IMR-90 (cell line): ENCODE measurements at regions not wholly inside any gene's neighbourhood (a gene's known extent, or its start where the extent isn't known, plus 50 kb on each side); places are given as distances from the start of the nearest gene placed in this dataset.

Experiments used
- ATAC-seq: fragments of 200-7000 bp; cut with Tn5 transposase; 2 replicates; pipeline ENCODE4 v1.9.1; 2020; ENCODE audit warnings: low read depth, mild to moderate bottlenecking, moderate library complexity
- BruUV-seq: library from RNA; stranded (reverse); fragments of 400-500 nt; replicated peaks from 2 replicates; lab custom pipeline; 2021; lab: Mats Ljungman, UMichigan
- CTCF ChIA-PET: fragments of 300-600 bp; formaldehyde crosslinking; extraction: SDS; loops from one replicate; lab custom pipeline; 2021; ENCODE audit warnings: antibody characterized with exemption; lab: Yijun Ruan, JAX
- POLR2A ChIA-PET: fragments of 300-600 bp; sonication (Branson Sonifier 250); formaldehyde crosslinking; loops from one replicate; lab custom pipeline; 2022; ENCODE audit warnings: antibody characterized with exemption; ENCODE audit not compliant: unreplicated experiment; lab: Charles Lee
- DNase-seq: peaks from one replicate; pipeline ENCODE4 v3.0.0; 2013
- H2AFZ ChIP-seq: replicated peaks from 2 replicates; pipeline ENCODE3; 2013; ENCODE audit warnings: low read length, mild to moderate bottlenecking; ENCODE audit not compliant: poor library complexity
- H2AK5ac ChIP-seq: 2 replicates; pipeline ENCODE4 v1.6.1; 2013; ENCODE audit warnings: low read depth, low read length, inconsistent platforms
- H2AK9ac ChIP-seq: replicated peaks from 2 replicates; pipeline ENCODE3; 2013; ENCODE audit warnings: mild to moderate bottlenecking, low read depth, low read length, moderate library complexity; ENCODE audit not compliant: poor library complexity
- H2BK120ac ChIP-seq: 2 replicates; pipeline ENCODE4 v1.6.1; 2013; ENCODE audit warnings: low read depth, low read length, inconsistent platforms
- H2BK15ac ChIP-seq: 3 replicates; pipeline ENCODE4 v1.6.1; 2013; ENCODE audit warnings: low read depth, low read length, inconsistent platforms
- H2BK20ac ChIP-seq: 2 replicates; pipeline ENCODE4 v1.6.1; 2013; ENCODE audit warnings: low read depth, mild to moderate bottlenecking, inconsistent platforms, low read length, moderate library complexity
- H2BK5ac ChIP-seq: 2 replicates; pipeline ENCODE4 v1.6.1; 2013; ENCODE audit warnings: mild to moderate bottlenecking, low read depth, low read length, inconsistent platforms; ENCODE audit not compliant: poor library complexity, severe bottlenecking
- H3K14ac ChIP-seq: replicated peaks from 2 replicates; pipeline ENCODE4 v1.6.1; 2013; ENCODE audit warnings: low read depth, low read length, inconsistent platforms
- H3K18ac ChIP-seq: 2 replicates; pipeline ENCODE4 v1.6.1; 2013; ENCODE audit warnings: low read depth, low read length, control low read depth
- H3K23ac ChIP-seq: 2 replicates; pipeline ENCODE4 v1.6.1; 2013; ENCODE audit warnings: low read depth, low read length, inconsistent platforms
- H3K27ac ChIP-seq: 2 replicates; pipeline ENCODE4 v1.5.1; 2013; ENCODE audit warnings: mild to moderate bottlenecking, control low read depth, low read length; ENCODE audit not compliant: insufficient read depth
- H3K27me3 ChIP-seq: 2 replicates; pipeline ENCODE4 v1.6.1; 2013; ENCODE audit warnings: low read length; ENCODE audit not compliant: control insufficient read depth, insufficient read depth
- H3K36me3 ChIP-seq: 2 replicates; pipeline ENCODE4 v1.6.1; 2013; ENCODE audit warnings: low read length, mixed read lengths; ENCODE audit not compliant: control insufficient read depth, insufficient read depth
- H3K4ac ChIP-seq: 2 replicates; pipeline ENCODE4 v1.6.1; 2013; ENCODE audit warnings: low read depth, low read length, inconsistent platforms
- H3K4me1 ChIP-seq: 2 replicates; pipeline ENCODE4 v1.6.1; 2013; ENCODE audit warnings: low read length, mixed read lengths; ENCODE audit not compliant: control insufficient read depth, insufficient read depth
- H3K4me2 ChIP-seq: 2 replicates; pipeline ENCODE4 v1.6.1; 2013; ENCODE audit warnings: low read depth, mild to moderate bottlenecking, control low read depth, low read length, moderate library complexity
- H3K4me3 ChIP-seq: 2 replicates; pipeline ENCODE4 v1.5.1; 2013; ENCODE audit warnings: low read depth, mild to moderate bottlenecking, control low read depth, low read length, moderate library complexity; ENCODE audit not compliant: insufficient read depth
- H3K56ac ChIP-seq: 2 replicates; pipeline ENCODE4 v1.6.1; 2013; ENCODE audit warnings: low read length, inconsistent platforms; ENCODE audit not compliant: insufficient read depth; ENCODE audit errors: extremely low read depth
- H3K79me1 ChIP-seq, 2 experiments: 2 replicates each; pipeline ENCODE4 v1.6.1; 2013; ENCODE audit warnings: low read length in 2 of 2, inconsistent platforms in 1 of 2, low read depth in 1 of 2
- H3K9ac ChIP-seq: 2 replicates; pipeline ENCODE4 v1.6.1; 2013; ENCODE audit warnings: low read depth, low read length, control low read depth
- H3K9me1 ChIP-seq: 2 replicates; pipeline ENCODE4 v1.6.1; 2013; ENCODE audit warnings: low read length, inconsistent platforms; ENCODE audit not compliant: insufficient read depth
- H3K9me3 ChIP-seq: 2 replicates; pipeline ENCODE4 v1.6.1; 2013; ENCODE audit warnings: low read length; ENCODE audit not compliant: control insufficient read depth, insufficient read depth
- H4K20me1 ChIP-seq: 2 replicates; pipeline ENCODE4 v1.6.1; 2013; ENCODE audit warnings: low read length, inconsistent platforms; ENCODE audit not compliant: insufficient read depth
- H4K5ac ChIP-seq: 2 replicates; pipeline ENCODE4 v1.6.1; 2013; ENCODE audit warnings: mild to moderate bottlenecking, low read depth, low read length, control low read depth
- H4K8ac ChIP-seq, 2 experiments: 2 replicates each; pipeline ENCODE4 v1.6.1; 2013; ENCODE audit warnings: low read depth in 2 of 2, low read length in 2 of 2, control low read depth in 1 of 2, inconsistent platforms in 1 of 2
- H4K91ac ChIP-seq: 2 replicates; pipeline ENCODE4 v1.6.1; 2013; ENCODE audit warnings: low read depth, low read length, inconsistent platforms; ENCODE audit not compliant: insufficient read depth
- MAFK ChIP-seq: IDR thresholded peaks from 2 replicates; pipeline ENCODE4 v1.6.1; 2012; ENCODE audit warnings: low read depth, low read length, improper control_type of control experiment
- SMC3 ChIP-seq: fragments of 150-350 bp; IDR thresholded peaks from 2 replicates; pipeline ENCODE4 v1.6.1; 2016; ENCODE audit warnings: low read depth, mild to moderate bottlenecking, antibody characterized with exemption, low read length, moderate library complexity
- WGBS, 2 experiments: methylation state at CpG; one replicate each; pipeline versions ENCODE4 v1.1.5 to v1.1.7; 2013; ENCODE audit warnings: missing lambda C conversion rate in 2 of 2; ENCODE audit not compliant: insufficient read length in 1 of 2; ENCODE audit errors: extremely low coverage in 2 of 2; 5-methylcytosine and 5-hydroxymethylcytosine counted together
- dilution Hi-C: fragments of 300-500 bp; cut with HindIII; formaldehyde crosslinking; loops from one replicate; pipeline ENCODE4 v1.14.3; 2018; ENCODE audit warnings: low sequenced_read_pairs; ENCODE audit not compliant: unreplicated experiment
- in situ Hi-C: fragments of 300-500 bp; cut with MboI; formaldehyde crosslinking; loops from 3 replicates; pipeline ENCODE4 v1.14.3; 2019; ENCODE audit warnings: low sequenced_read_pairs, inconsistent platforms, mixed read lengths
- intact Hi-C: fragments of 100-400 bp; cut with micrococcal nuclease; formaldehyde crosslinking; loops from 2 replicates; pipeline ENCODE4 v1.10.0; 2022

DNA sequence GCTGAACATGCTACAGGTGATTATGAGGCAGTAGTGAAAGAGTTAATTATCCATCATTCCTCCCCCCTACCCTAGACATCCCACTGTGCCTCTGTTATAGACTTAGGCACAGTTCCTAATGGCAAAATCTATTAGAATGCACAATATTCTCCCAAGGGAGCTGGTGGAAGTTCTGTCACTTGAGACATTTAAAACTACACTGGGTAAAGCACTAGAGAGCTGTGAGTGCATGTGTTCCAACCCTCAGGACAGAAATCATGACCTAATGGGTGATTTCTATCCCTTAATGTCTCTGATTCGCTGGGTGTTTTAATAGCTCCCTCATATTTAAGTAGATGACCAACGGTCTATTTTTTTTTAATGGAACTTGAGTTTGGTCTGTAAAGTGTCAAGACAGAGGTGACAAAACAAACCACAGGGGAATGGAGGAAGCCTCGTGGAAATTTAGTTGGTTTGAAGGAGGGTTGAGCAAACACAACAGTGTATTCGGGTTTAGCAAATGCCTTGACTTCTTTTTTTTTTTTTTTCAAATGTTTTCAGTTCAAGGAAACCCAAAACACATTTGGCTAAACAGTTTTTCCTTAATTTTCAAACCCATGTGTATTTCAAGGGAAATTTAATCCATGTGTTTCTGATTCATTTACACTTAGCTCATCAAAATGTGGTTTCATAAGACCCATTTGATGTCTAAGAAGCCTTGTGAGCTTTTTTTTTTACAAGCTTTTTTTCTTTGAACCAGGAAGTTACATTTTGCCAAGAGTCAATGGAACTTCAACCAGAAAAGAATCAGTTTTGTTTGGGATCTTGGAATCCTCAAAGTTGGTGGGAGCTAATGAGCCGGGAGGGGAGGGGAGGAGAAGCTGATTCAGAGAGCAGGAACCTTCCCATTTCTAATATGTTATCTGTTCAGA is 665.1 kb upstream of the ZEB2 start:
- WGBS, 2 experiments = no CpG with 5 or more reads among the region's 5 CpGs
- no peaks in the 10 kb centered on the region for H4K20me1 ChIP-seq
- no peak overlapping the region for H2AFZ ChIP-seq
- peak; percentile 44 for ATAC-seq
- no peaks in the 10 kb centered on the region for H3K9me3 ChIP-seq
- no peaks in the 10 kb centered on the region for H3K36me3 ChIP-seq
- intact Hi-C loops = loop anchor here (1.0 to 10.0 kb wide), 2 partner anchors 27 to 1050 kb away; no protein-coding TSS in a partner anchor
- no TSS peak for BruUV-seq
- peak overlapping the region; percentile 44; the same call in 1 of the 2 replicates for H4K91ac ChIP-seq
- H2BK15ac ChIP-seq = peak overlapping the region; percentile 66; the same call in 1 of the 3 replicates
- in situ Hi-C loops = no loop called here
- DNase-seq = peak; percentile 62
- TF ChIP-seq MAFK (peak; percentile 54), SMC3 (no peak)
- no peaks in the 10 kb centered on the region for H3K79me1 ChIP-seq
- peaks cover 1% of the 10 kb centered on the region; the same call in 1 of the 2 replicates for H3K4me1 ChIP-seq
- H3K23ac ChIP-seq = no peak overlapping the region
- peak overlapping the region; percentile 44; the same call in 1 of the 2 replicates for H2BK20ac ChIP-seq
- peak overlapping the region; percentile 31; the same call in 1 of the 2 replicates for H3K14ac ChIP-seq
- H3K4me3 ChIP-seq = no peak overlapping the region
- ChIA-PET CTCF (interaction anchor here (0.6 kb wide), 1 partner anchor 553 kb away, joined by 4 read pairs; no protein-coding TSS in a partner anchor), POLR2A (no interaction called here)
- H2BK120ac ChIP-seq = peak overlapping the region; percentile 68
- H4K5ac ChIP-seq = peak overlapping the region; percentile 70; the same call in 1 of the 2 replicates
- H3K9ac ChIP-seq = no peak overlapping the region
- no peaks in the 10 kb centered on the region for H3K27me3 ChIP-seq
- no peak overlapping the region for H2AK9ac ChIP-seq
- H3K27ac ChIP-seq = peak overlapping the region; percentile 44; the same call in 1 of the 2 replicates
- H3K9me1 ChIP-seq = 0 out of 2 replicates have a peak, but pooled peaks cover 2% of the 10 kb centered on the region
- H3K4ac ChIP-seq = peak overlapping the region; percentile 44; the same call in 1 of the 2 replicates
- dilution Hi-C loops = no loop called here
- no peak overlapping the region for H3K56ac ChIP-seq
- H4K8ac ChIP-seq = peak overlapping the region in 1 of 2 experiments; percentile 70; a peak in 2 of 4 replicates
- peak overlapping the region; percentile 24; the same call in 1 of the 2 replicates for H3K4me2 ChIP-seq
- peak overlapping the region; percentile 64 for H2BK5ac ChIP-seq
- no peak overlapping the region for H2AK5ac ChIP-seq
- peak overlapping the region; percentile 78; the same call in 1 of the 2 replicates for H3K18ac ChIP-seq
